HG03045 (cell line): ENCODE measurements at regions not wholly inside any gene's neighbourhood (a gene's known extent, or its start where the extent isn't known, plus 50 kb on each side); places are given as distances from the start of the nearest gene placed in this dataset.
"Not testable (repeated sequence)": the region's sequence is repeated elsewhere in the genome, so short reads cannot be mapped to it uniquely, and the experiment has no call there.

Experiments used
- ATAC-seq: cut with Tn5 transposase; IDR thresholded peaks from one replicate; pipeline ENCODE4 v1.9.1; 2021; ENCODE audit warnings: mild to moderate bottlenecking, moderate library complexity; ENCODE audit not compliant: unreplicated experiment

DNA sequence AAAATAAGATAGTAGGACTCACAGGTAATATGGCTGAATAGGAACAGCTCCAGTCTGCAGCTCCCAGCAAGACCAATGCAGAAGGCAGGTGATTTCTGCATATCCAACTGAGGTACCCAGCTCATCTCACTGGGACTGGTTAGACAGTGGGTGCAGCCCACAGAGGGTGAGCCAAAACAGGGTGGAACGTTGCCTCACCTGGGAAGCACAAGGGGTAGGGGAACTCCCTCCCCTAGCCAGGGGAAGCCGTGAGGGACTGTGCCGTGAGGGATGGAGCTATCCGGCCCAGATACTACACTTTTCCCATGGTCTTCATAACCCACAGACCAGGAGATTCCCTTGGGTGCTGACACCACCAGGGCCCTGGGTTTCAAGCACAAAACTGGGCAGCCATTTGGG is 114.8 kb upstream of the GNAI1 start:
- ATAC-seq, result not testable (repeated sequence)

DNA sequence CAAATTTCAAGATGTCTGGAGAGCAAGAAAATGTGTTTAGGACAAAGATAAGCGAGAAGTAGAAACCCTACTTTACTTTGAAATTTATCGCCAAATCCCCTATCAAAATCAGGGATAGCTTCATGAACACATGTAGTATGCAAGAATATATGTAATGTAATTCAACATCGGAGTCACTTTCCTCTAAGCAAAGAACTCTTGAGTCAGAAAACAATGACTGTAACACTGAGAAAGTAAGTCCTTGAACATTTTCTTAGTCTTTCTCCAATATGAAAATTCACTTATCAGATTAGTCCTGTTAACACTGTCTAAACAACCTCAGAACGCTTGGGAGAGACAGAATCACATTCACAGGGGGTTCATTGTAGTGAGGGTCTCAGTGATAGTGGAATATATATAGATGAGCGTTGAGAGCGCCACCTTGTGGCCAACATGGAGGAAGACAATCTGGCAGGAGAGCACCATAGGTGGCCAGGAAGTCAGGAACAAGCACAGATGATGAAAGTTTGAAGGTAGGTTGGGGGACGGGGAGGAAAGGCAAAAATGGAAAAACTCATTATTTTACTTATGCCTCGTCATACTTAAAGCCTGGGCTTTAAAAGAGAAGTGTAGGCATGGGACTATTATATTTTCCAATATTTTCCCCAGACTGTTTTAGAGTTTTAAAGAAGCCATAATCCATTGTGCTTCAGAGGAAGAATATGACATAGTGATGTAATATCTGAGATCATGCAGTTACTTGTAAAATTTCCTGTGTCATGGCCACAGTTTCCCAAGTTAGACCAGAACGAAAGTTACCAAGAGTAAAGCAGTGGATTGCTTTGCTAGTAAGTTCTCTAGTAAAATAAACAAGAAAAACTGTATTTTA is 115.5 kb upstream of the GNAI1 start:
- ATAC-seq, result peak; percentile 79

DNA sequence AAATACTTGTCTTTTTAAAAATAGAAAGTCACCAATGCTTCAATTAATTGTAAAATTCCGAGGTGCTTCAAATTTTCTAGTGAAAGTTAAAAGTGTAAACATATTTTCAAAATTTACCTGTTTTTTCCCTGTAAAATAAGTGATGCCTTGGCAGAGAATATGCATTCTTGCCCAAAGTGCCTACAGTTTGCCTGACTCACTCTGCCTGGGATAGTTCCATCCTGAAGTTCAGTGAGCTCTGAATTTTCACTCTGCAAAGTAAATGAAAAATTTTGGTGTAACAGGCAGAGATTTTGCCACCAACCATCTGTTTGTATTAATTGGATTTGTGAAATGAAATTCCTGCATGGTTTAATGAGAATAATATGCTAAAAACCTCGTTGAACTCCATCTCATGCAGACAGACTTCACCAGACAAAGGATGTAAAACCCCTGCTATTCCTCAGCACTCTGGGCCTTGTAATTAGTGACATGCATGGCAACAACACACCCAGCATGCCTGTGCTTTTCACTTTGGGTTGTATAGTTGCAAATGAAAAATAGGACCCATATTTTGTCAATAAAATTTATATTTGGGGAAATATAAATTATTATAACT is 117.4 kb upstream of the GNAI1 start:
- no peak for ATAC-seq

DNA sequence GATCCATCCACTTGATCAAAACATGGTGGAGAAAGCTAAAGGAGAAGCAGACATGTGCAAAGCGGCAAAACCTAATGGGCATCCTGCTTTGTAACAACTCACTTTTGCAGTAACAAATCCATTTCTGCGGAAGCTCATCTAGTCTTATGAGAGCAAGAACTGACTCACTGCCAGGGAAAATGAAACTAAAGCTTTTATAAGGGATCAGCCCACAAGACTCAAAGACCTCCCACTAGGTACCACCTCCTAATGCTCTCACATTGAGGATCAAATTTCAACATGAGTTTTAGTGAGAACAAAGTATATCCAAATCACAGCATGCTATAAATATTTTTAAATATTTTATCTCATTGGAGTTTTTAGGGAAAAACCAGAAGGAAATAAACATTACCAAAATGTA is 120.1 kb upstream of the GNAI1 start:
- ATAC-seq, result no peak

DNA sequence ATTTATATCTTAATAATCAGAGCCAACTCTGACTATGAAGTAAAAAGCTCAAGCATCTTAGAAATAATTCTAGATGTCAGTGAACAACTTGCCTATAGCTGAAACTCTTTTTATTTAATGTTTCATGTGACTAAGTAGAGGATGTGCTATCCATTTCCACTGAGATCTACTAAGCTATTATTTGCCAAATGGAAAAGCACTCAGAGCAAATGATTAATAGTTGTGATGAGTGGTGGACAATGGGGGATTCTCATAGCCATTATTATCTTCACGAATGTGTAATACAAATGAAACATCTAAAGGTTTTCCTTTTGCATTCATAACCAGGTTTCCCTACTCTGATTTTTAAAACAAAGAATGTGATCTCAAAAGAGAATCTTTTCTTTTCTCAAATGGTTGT is 126.6 kb upstream of the GNAI1 start:
- no peak for ATAC-seq

DNA sequence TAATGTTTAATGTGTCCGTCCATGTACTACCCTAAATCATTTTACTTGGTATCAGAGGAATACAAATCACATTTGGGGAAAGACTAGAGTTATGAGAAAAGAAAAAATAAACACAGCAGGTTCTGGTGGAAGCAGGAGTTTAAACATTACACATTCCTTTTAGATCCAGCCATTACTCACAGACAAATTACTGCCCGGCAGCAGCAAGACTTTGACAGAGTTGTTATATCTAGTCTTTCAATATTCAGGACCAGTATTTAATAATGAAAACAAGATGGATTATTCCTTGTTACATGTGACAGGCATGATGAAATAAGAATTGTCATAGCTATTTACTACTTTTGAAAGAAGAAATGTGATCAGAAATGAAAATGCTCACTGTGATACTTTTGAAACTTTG is 131.8 kb upstream of the GNAI1 start:
- ATAC-seq, result no peak

DNA sequence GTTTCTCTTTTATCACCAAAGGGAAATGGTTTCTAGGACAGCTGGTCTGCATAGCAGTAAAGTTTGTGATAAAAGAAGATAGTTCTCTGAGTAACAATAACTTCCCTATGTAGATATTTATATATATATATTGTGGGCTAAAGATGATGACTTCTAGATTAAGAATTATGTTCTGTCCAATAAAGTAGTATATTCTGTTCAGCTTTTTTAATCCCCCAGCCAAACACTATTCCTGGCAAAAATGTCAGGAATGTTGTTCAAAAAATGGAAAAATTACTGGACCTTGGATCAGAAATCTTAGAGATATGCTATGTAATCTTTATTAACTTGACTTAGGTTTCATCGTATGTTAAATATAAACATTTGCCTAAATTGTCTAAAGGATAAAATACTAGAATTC is 136.3 kb upstream of the GNAI1 start:
- no peak for ATAC-seq

DNA sequence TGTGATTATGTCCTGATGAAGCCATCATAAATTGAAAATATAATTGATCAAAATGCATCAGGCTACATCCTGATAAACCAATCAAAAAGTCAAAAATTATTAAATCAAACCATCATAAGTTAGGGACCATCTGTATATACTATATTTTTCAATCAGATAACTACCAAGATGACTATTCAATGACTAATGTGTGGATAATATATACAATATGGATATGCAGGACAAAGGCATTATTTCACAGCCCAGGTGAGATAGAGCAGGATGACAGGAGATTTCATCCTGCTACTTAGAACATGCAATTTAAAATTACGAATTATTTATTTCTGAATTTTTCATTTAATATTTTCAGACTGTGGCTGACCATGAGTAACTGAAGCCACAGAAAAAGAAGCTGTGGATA is 137.3 kb upstream of the GNAI1 start:
- no peak for ATAC-seq

DNA sequence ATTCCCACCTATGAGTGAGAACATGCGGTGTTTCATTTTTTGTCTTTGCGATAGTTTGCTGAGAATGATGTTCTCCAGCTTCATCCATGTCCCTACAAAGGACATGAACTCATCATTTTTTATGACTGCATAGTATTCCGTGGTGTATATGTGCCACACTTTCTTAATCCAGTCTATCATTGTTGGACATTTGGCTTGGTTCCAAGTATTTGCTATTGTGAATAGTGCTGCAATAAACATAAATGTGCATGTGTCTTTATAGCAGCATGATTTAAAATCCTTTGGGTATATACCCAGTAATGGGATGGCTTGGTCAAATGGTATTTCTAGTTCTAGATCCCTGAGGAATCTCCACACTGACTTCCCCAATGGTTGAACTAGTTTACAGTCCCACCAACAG is 138.9 kb upstream of the GNAI1 start:
- ATAC-seq, result not testable (repeated sequence)

DNA sequence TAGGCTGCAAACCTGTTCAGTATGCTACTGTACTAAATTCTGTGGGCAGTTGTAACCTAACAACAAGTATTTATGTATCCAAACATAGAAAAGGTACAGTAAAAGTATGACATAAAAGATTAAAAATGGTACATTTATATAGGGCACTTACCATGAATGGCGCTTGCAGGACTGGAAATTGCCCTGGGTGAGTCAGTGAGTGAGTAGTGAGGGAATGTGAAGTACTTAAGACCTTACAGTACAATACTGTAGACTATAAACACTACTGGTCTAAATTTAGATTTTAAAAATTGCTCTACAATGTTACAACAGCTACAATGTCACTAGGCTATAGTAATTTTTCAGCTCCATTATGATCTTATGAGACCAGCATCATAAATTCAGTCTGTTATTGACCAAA is 146.0 kb upstream of the GNAI1 start:
- ATAC-seq, result no peak

DNA sequence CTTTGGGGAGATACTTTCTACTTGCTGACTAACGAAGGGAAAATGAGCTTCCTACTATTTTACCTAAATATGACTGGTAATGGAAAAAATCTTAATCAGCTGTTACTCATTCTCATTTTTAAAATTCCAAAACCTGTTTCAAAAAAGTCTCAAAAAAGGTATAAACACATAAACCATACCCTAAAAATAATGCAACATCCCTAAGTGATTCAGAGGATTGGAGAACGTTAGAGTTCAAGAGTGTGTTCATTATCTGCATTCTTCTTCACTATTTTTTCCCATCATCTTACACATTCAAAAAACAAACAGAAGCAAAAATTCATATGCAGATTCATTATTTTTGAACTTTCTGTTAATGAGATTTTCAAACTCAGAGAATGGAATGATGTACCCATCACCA is 150.4 kb upstream of the GNAI1 start:
- no peak for ATAC-seq

DNA sequence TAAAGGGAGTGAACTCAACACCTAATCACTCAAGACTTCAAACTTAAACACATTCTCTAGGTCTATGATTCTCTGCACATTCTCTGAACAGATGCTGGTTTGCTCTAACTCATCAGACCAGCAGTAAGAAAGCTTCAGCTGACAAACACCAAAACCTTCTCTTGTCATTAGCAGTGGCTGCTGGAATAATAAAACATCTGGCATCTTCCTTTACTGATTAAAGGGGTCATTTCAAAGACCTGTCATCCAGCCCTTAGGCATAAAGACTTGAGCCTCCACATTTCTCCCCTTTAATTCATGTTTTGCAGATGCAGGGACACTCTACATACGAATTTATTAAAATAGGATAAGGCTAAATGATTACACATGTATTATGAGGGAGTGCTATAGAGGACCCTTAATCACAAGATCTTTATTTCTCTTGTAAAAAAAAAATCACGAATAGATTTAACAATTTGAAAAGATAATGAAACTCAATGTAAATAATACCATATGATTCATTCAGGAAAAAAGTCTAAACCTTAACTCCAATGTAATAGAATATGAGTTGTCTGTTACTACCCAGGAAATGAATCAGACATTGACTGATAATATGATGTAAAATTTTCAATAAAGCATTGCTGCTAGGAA is 152.4 kb upstream of the GNAI1 start:
- ATAC-seq, result no peak

DNA sequence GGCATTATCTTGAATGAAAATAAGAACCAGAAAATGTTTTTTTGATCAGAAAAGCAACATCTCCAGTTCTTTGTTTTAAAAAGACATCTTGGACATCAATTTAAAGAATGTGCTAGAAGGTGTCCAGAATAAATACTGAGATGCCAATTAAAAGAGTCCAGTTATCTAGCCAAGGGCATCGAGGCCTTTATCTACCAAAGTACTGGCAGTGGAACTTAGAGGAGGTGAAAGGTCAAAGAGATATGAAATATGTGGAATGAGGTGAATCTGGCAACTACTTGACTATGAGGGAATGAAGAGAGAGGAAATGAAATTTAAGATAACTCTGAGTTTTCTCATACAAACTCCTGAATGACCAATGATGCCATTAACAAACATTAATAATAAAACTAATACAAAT is 154.3 kb upstream of the GNAI1 start:
- ATAC-seq, result no peak

DNA sequence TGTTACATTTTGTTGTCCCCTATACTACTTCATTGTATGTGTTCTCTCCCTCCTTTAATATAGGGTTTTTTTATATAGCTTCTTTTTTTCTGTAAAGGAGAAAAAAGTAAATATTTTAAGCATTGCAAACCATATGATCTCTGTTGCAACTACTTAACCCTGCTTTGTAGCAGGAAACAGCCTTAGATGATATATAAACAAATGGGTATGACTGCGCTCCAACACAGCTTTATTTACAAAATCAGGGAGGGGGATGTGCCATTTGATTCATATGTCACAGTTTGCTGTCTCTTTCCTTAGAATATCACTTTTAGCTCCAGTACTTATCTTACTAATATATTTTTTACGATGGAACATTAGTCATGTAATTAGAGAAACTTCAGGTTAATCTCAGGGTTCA is 155.2 kb upstream of the GNAI1 start:
- no peak for ATAC-seq

DNA sequence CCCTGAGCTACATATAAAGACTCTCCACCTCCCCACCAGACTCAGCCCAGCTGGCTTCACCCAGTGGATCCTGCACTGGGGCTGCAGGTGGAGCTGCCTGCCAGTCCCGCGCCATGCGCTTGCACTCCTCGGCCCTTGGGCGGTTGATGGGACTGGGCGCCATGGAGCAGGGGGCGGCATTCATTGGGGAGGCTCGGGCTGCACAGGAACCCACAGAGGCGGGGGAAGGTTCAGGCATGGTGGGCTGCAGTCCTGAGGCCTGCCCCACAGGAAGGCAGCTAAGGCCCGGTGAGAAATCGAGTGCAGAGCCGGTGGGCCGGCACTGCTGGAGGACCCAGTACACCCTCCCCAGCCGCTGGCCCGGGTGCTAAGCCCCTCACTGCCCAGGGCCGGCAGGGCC is 157.2 kb upstream of the GNAI1 start:
- ATAC-seq, result no peak

DNA sequence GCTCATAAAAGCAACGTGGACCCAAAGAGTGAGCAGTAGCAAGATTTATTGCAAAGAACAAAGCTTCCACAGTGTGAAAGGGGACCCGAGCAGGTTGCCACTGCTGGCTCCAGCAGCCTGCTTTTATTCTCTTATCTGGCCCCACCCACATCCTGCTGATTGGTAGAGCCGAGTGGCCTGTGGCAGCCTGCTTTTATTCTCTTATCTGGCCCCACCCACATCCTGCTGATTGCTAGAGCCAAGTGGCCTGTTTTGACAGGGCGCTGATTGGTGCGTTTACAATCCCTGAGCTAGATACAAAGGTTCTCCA is 158.0 kb upstream of the GNAI1 start:
- ATAC-seq, result not testable (repeated sequence)

DNA sequence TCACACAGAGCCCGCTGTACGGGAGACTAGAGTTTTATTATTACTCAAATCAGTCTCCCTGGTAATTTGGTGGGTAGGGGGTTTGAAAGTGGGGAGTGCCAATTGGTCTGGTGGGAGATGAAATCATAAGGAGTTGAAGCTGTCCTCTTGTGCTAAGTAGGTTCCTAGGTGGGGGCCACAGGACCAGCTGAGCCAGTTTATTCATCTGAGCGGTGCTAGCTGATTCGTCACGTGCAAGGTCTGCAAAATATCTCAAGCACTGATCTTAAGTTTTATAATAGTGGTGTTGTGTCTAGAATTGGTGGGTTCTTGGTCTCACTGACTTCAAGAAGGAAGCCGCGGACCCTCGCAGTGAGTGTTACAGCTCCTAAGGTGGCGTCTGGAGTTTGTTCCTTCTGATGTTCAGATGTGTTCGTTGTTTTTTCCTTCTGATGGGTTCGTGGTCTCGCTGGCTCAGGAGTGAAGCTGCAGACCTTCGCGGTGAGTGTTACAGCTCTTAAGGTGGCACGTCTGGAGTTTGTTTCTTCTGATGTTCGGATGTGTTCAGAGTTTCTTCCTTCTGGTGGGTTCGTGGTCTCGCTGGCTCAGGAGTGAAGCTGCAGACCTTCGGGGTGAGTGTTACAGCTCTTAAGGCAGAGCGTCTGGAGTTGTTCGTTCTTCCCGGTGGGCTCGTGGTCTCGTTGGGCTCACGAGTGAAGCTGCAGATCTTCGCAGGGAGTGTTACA is 158.5 kb upstream of the GNAI1 start:
- ATAC-seq, result not testable (repeated sequence)

DNA sequence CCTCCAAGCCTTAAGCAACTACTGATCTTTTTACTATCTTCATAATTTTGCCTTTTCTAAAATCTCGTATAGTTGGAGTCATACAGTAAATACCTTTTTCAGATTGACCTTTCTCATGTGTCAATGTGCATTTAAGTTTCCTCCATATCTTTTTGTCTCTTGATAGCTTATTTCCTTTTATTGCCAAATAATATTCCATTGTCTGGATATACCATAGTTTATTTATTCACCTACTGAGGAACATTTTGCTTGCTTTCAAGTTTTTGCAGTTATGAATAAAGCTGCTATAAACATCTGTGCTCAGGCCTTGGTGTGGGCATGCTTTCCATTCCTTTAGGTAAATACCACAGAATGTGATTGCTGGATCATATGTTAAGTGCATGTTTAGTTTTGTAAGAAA is 161.2 kb upstream of the GNAI1 start:
- no peak for ATAC-seq

DNA sequence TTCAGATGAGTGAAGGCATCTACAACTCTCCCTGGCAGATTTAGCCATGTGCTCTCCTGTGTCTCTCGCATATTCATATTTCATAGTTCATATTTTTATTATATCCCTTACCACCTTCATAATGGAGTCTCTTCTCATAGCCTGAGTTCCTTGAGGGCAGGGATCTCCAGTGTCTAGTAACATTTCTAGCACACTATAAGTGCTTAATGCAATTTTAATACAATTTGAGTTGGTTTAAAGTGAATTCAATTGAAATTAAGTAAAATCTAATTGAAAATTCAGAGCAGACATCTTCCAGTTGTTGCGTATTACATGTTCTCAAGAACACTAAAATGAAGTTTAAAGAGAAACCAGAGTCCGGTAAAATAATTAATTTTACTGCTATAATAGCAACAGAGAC is 163.6 kb upstream of the GNAI1 start:
- no peak for ATAC-seq

DNA sequence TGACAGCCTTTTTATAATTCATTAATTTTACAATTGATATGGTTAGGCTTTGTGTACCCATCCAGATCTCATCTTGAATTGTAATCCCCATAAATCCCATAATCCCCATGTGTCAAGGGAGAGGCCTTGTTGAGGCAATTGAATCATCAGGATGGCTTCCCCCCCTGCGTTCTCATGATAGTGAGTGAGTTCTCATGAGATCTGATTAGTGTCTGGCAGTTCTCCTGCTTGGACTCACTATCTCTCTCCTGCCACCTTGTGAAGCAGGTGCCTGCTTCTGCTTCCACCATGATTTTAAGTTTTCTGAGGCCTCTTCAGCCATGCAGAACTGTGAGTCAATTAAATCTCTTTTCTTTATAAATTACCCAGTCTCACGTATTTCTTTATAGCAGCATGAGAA is 165.7 kb upstream of the GNAI1 start:
- ATAC-seq, result no peak

DNA sequence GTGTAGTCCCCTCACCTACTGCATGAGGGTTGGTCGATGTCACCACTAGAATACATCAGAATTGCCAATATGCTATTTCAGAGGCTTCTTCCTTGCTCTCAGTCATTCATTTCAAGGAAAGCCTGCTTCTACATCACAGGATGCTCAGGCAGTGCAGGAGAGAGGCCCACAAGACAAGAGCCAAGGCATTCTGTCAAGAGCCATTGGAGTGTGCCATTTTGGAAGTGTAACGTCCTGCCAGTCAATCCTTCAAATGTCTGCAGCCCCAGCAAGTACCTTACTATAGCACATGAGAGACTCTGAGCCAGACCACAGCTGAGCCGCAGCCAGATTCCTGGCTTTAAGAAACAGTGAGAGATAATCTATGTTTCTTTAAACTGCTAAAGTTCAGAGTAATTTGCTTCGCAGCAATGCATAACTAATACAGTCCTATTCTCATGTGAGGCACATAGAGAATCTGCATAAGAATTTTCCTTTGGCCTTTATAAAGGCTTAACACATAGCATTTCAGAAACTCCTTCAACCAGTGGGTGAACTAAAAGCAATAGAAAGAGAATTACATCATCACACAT is 166.5 kb upstream of the GNAI1 start:
- no peak for ATAC-seq
